Fibroblast of the aortic adventitia (primary cell): ENCODE measurements at regions not wholly inside any gene's neighbourhood (a gene's known extent, or its start where the extent isn't known, plus 50 kb on each side); places are given as distances from the start of the nearest gene placed in this dataset.

Source experiments
- DNase-seq: peaks from one replicate; pipeline ENCODE4 v3.0.0-alpha.2; 2010; ENCODE audit warnings: low read depth
- H3K4me3 ChIP-seq: 2 replicates; pipeline ENCODE4 v1.5.1; 2011; ENCODE audit warnings: low read depth, mild to moderate bottlenecking, control low read depth, low read length, moderate library complexity
- CTCF ChIP-seq: IDR thresholded peaks from 2 replicates; pipeline ENCODE4 v1.5.1; 2011; ENCODE audit warnings: mild to moderate bottlenecking, low read length, control low read depth, inconsistent platforms; ENCODE audit not compliant: insufficient read depth

GRCh38 chr4:112942077-112942476 lies 107.4 kb upstream of the ANK2 start:
- TF ChIP-seq CTCF, result no peak
- H3K4me3 ChIP-seq, result no peak overlapping the region
- no peak for DNase-seq

GRCh38 chr4:112942997-112943396 lies 106.5 kb upstream of the ANK2 start:
- no peak for TF ChIP-seq CTCF
- H3K4me3 ChIP-seq, result no peak overlapping the region
- no peak for DNase-seq

- no peak for TF ChIP-seq CTCF
- DNase-seq, result no peak
- no peak overlapping the region for H3K4me3 ChIP-seq
These were observed 105.4 kb upstream of the ANK2 start for GRCh38 chr4:112944006-112944405.

- no peak overlapping the region for H3K4me3 ChIP-seq
- DNase-seq, result no peak
- TF ChIP-seq CTCF, result no peak
These were observed 103.3 kb upstream of the ANK2 start for GRCh38 chr4:112946127-112946526.

- DNase-seq, result no peak
- no peak overlapping the region for H3K4me3 ChIP-seq
- no peak for TF ChIP-seq CTCF
These were observed 101.8 kb upstream of the ANK2 start for GRCh38 chr4:112947616-112948015.

- H3K4me3 ChIP-seq, result no peak overlapping the region
- TF ChIP-seq CTCF, result peak; percentile 58
- peak; percentile 43 for DNase-seq
These were observed 97.8 kb upstream of the ANK2 start for GRCh38 chr4:112951362-112952312.

- TF ChIP-seq CTCF, result no peak
- H3K4me3 ChIP-seq, result no peak overlapping the region
- no peak for DNase-seq
These were observed 97.1 kb upstream of the ANK2 start for GRCh38 chr4:112952313-112952700.
